ENCODE measurements at regions not wholly inside any gene's neighbourhood (a gene's known extent, or its start where the extent isn't known, plus 50 kb on each side); places are given as distances from the start of the nearest gene placed in this dataset.

GRCh38 chr18:22742409-22742808, 190.7 kb upstream of the RBBP8 start:
- TF ChIP-seq POLR2AphosphoS5 (IDR thresholded peaks at IDR 0.05; ENCODE audit: borderline replicate concordance, low read depth, low read length), result no peak
- no peak for TF ChIP-seq EZH2 (IDR thresholded peaks at IDR 0.05)
